Osteocyte (in vitro differentiated cells): ENCODE measurements at regions not wholly inside any gene's neighbourhood (a gene's known extent, or its start where the extent isn't known, plus 50 kb on each side); places are given as distances from the start of the nearest gene placed in this dataset.

Experiments used
- DNase-seq: peaks from one replicate; pipeline ENCODE4 v3.0.0; 2021; ENCODE audit warnings: mixed read lengths; ENCODE audit not compliant: unreplicated experiment; ENCODE audit errors: extremely low spot score
- H3K27ac Mint-ChIP-seq: one replicate; pipeline ENCODE4 v1.8.0; 2021; ENCODE audit warnings: mild to moderate bottlenecking, mixed read lengths; ENCODE audit not compliant: unreplicated experiment
- H3K27me3 Mint-ChIP-seq: one replicate; pipeline ENCODE4 v1.8.0; 2021; ENCODE audit warnings: mixed read lengths; ENCODE audit not compliant: unreplicated experiment
- H3K36me3 Mint-ChIP-seq: one replicate; pipeline ENCODE4 v1.8.0; 2021; ENCODE audit warnings: mixed read lengths; ENCODE audit not compliant: unreplicated experiment
- H3K4me1 Mint-ChIP-seq: one replicate; pipeline ENCODE4 v1.8.0; 2021; ENCODE audit warnings: mixed read lengths; ENCODE audit not compliant: unreplicated experiment
- H3K4me3 Mint-ChIP-seq: one replicate; pipeline ENCODE4 v1.8.0; 2021; ENCODE audit warnings: mild to moderate bottlenecking, moderate library complexity, mixed read lengths; ENCODE audit not compliant: unreplicated experiment
- H3K9me3 Mint-ChIP-seq: one replicate; pipeline ENCODE4 v1.8.0; 2021; ENCODE audit warnings: mixed read lengths; ENCODE audit not compliant: unreplicated experiment
- CTCF ChIP-seq: fragments of 200-600 bp; sonication (generic); IDR thresholded peaks from 2 replicates; pipeline ENCODE4 v1.5.0; 2021; ENCODE audit warnings: antibody characterized with exemption, mild to moderate bottlenecking, moderate library complexity

GRCh38 chr13:97548138-97548537 is 114.2 kb downstream of the RAP2A start:
- Mint-ChIP-seq H3K4me3 (no peak overlapping the region), H3K4me1 (peaks cover 9% of the 10 kb centered on the region), H3K36me3 (no peaks in the 10 kb centered on the region), H3K27me3 (no peaks in the 10 kb centered on the region), H3K27ac (no peak overlapping the region), H3K9me3 (no peaks in the 10 kb centered on the region)
- no peak for DNase-seq
- no peak for TF ChIP-seq CTCF

GRCh38 chr13:97548711-97549110 is 114.7 kb downstream of the RAP2A start:
- Mint-ChIP-seq H3K4me1 (peaks cover 7% of the 10 kb centered on the region), H3K4me3 (no peak overlapping the region), H3K9me3 (no peaks in the 10 kb centered on the region), H3K36me3 (no peaks in the 10 kb centered on the region), H3K27me3 (no peaks in the 10 kb centered on the region), H3K27ac (no peak overlapping the region)
- DNase-seq = no peak
- TF ChIP-seq CTCF = no peak

- no peaks in the 10 kb centered on the region for H3K27me3 Mint-ChIP-seq
- peaks cover 3% of the 10 kb centered on the region for H3K4me1 Mint-ChIP-seq
- no peak overlapping the region for H3K4me3 Mint-ChIP-seq
- no peaks in the 10 kb centered on the region for H3K9me3 Mint-ChIP-seq
- no peaks in the 10 kb centered on the region for H3K36me3 Mint-ChIP-seq
- TF ChIP-seq CTCF = no peak
- no peak overlapping the region for H3K27ac Mint-ChIP-seq
- no peak for DNase-seq
These were observed 115.2 kb downstream of the RAP2A start for GRCh38 chr13:97549201-97549600.

- no peak for DNase-seq
- H3K27ac Mint-ChIP-seq = no peak overlapping the region
- peaks cover 3% of the 10 kb centered on the region for H3K27me3 Mint-ChIP-seq
- no peaks in the 10 kb centered on the region for H3K9me3 Mint-ChIP-seq
- H3K36me3 Mint-ChIP-seq = no peaks in the 10 kb centered on the region
- no peaks in the 10 kb centered on the region for H3K4me1 Mint-ChIP-seq
- no peak overlapping the region for H3K4me3 Mint-ChIP-seq
- no peak for TF ChIP-seq CTCF
These were observed 120.5 kb downstream of the RAP2A start for GRCh38 chr13:97554496-97554895.

- no peaks in the 10 kb centered on the region for H3K36me3 Mint-ChIP-seq
- H3K27me3 Mint-ChIP-seq = peaks cover 3% of the 10 kb centered on the region
- no peaks in the 10 kb centered on the region for H3K4me1 Mint-ChIP-seq
- no peak for DNase-seq
- no peak overlapping the region for H3K4me3 Mint-ChIP-seq
- no peak for TF ChIP-seq CTCF
- H3K9me3 Mint-ChIP-seq = no peaks in the 10 kb centered on the region
- H3K27ac Mint-ChIP-seq = no peak overlapping the region
These were observed 121.1 kb downstream of the RAP2A start for GRCh38 chr13:97555034-97555433.
